T-helper 2 cell treated with Interferon-gamma antibody and Interleukin-4, amounts not matched to agents 100 ng/mL and 5 ng/mL, for 36 hours (primary cell): ENCODE measurements at regions not wholly inside any gene's neighbourhood (a gene's known extent, or its start where the extent isn't known, plus 50 kb on each side); places are given as distances from the start of the nearest gene placed in this dataset.

ENCODE experiments used
- intact Hi-C: fragments of 100-400 bp; cut with micrococcal nuclease; formaldehyde crosslinking; loops from one replicate; pipeline ENCODE4 v1.15.1; 2023

GRCh38 chrX:9312922-9313867, 151.7 kb upstream of the TBL1X start:
- intact Hi-C loops, result loop anchor here (5.0 kb wide), 1 partner anchor 39 kb away; no protein-coding TSS in a partner anchor

- intact Hi-C loops, result no loop called here
Measured at GRCh38 chrX:9315086-9315485, 149.8 kb upstream of the TBL1X start.

GRCh38 chrX:9316096-9316495, 148.8 kb upstream of the TBL1X start:
- intact Hi-C loops, result no loop called here

GRCh38 chrX:9317176-9317575, 147.7 kb upstream of the TBL1X start:
- intact Hi-C loops, result no loop called here

GRCh38 chrX:9318213-9318612, 146.6 kb upstream of the TBL1X start:
- intact Hi-C loops, result loop anchor here (1.0 kb wide), 1 partner anchor 23 kb away; no protein-coding TSS in a partner anchor

GRCh38 chrX:9318766-9319165, 146.1 kb upstream of the TBL1X start:
- intact Hi-C loops, result loop anchor here (1.0 kb wide), 1 partner anchor 23 kb away; no protein-coding TSS in a partner anchor

GRCh38 chrX:9320940-9321339, 143.9 kb upstream of the TBL1X start:
- intact Hi-C loops, result no loop called here

GRCh38 chrX:9324676-9325075, 140.2 kb upstream of the TBL1X start:
- intact Hi-C loops, result no loop called here

GRCh38 chrX:9326369-9326768, 138.5 kb upstream of the TBL1X start:
- intact Hi-C loops, result no loop called here

- intact Hi-C loops, result no loop called here
Measured at GRCh38 chrX:9327086-9327746, 137.6 kb upstream of the TBL1X start.

GRCh38 chrX:9327747-9328145, 137.1 kb upstream of the TBL1X start:
- intact Hi-C loops, result no loop called here

- intact Hi-C loops, result no loop called here
Measured at GRCh38 chrX:9329056-9329455, 135.8 kb upstream of the TBL1X start.

GRCh38 chrX:9330249-9330982, 134.4 kb upstream of the TBL1X start:
- intact Hi-C loops, result no loop called here

- intact Hi-C loops, result no loop called here
Measured at GRCh38 chrX:9333873-9334560, 130.8 kb upstream of the TBL1X start.

GRCh38 chrX:9335251-9335650, 129.6 kb upstream of the TBL1X start:
- intact Hi-C loops, result no loop called here

- intact Hi-C loops, result no loop called here
Measured at GRCh38 chrX:9336456-9336855, 128.4 kb upstream of the TBL1X start.

GRCh38 chrX:9337046-9337445, 127.8 kb upstream of the TBL1X start:
- intact Hi-C loops, result no loop called here

- intact Hi-C loops, result no loop called here
Measured at GRCh38 chrX:9338986-9339385, 125.9 kb upstream of the TBL1X start.

- intact Hi-C loops, result loop anchor here (5.0 to 10.0 kb wide), 2 partner anchors 83 to 195 kb away; no protein-coding TSS in a partner anchor
Measured at GRCh38 chrX:9339603-9340491, 125.0 kb upstream of the TBL1X start.
